MCF 10A (cell line): ENCODE measurements at regions not wholly inside any gene's neighbourhood (a gene's known extent, or its start where the extent isn't known, plus 50 kb on each side); places are given as distances from the start of the nearest gene placed in this dataset.

Experiments
- BruUV-seq: library from RNA; stranded (reverse); fragments of 400-500 nt; replicated peaks from 2 replicates; lab custom pipeline; 2021; lab: Mats Ljungman, UMichigan
- CTCF ChIA-PET: fragments of 300-600 bp; sonication (Branson Sonifier 250); formaldehyde crosslinking; extraction: SDS; loops from one replicate; lab custom pipeline; 2021; ENCODE audit warnings: antibody characterized with exemption, inconsistent platforms; lab: Yijun Ruan, JAX
- POLR2A ChIA-PET: fragments of 300-600, 350-650 bp; sonication (Branson Sonifier 250); formaldehyde crosslinking; extraction: SDS; loops from one replicate; lab custom pipeline; 2020; ENCODE audit warnings: antibody characterized with exemption, inconsistent platforms; lab: Yijun Ruan, JAX
- DNase-seq: peaks from one replicate; pipeline ENCODE4 v3.0.0-alpha.2; 2018; ENCODE audit not compliant: unreplicated experiment
- H3K27ac Mint-ChIP-seq: one replicate; pipeline ENCODE4 v1.8.0; 2022; ENCODE audit warnings: mild to moderate bottlenecking, low read depth, mixed read lengths; ENCODE audit not compliant: unreplicated experiment
- H3K27me3 Mint-ChIP-seq: one replicate; pipeline ENCODE4 v1.8.0; 2022; ENCODE audit warnings: mixed read lengths; ENCODE audit not compliant: insufficient read depth, unreplicated experiment
- H3K36me3 Mint-ChIP-seq: one replicate; pipeline ENCODE4 v1.8.0; 2022; ENCODE audit warnings: mild to moderate bottlenecking, moderate library complexity, mixed read lengths; ENCODE audit not compliant: insufficient read depth, unreplicated experiment
- H3K4me1 Mint-ChIP-seq: one replicate; pipeline ENCODE4 v1.8.0; 2022; ENCODE audit warnings: mixed read lengths; ENCODE audit not compliant: insufficient read depth, unreplicated experiment
- H3K4me3 Mint-ChIP-seq: one replicate; pipeline ENCODE4 v1.8.0; 2022; ENCODE audit warnings: mild to moderate bottlenecking, moderate library complexity, mixed read lengths; ENCODE audit not compliant: unreplicated experiment
- H3K9me3 Mint-ChIP-seq: one replicate; pipeline ENCODE4 v1.8.0; 2022; ENCODE audit warnings: mixed read lengths; ENCODE audit not compliant: unreplicated experiment
- CTCF ChIP-seq: fragments of 200-600 bp; IDR thresholded peaks from one replicate; pipeline ENCODE4 v1.8.0; 2022; ENCODE audit warnings: antibody characterized with exemption, mild to moderate bottlenecking; ENCODE audit not compliant: unreplicated experiment
- intact Hi-C: fragments of 100-400 bp; cut with micrococcal nuclease; formaldehyde crosslinking; loops from 2 replicates; pipeline ENCODE4 v1.14.1; 2022

GRCh38 chr2:136363470-136363869 lies 245.5 kb upstream of the CXCR4 start:
- ChIA-PET POLR2A (no interaction called here), CTCF (interaction anchor here (0.6 to 0.8 kb wide), 2 partner anchors 12 to 86 kb away, joined by 3 read pairs; no protein-coding TSS in a partner anchor)
- no peak for TF ChIP-seq CTCF
- Mint-ChIP-seq H3K4me1 (peaks cover 7% of the 10 kb centered on the region), H3K4me3 (no peak overlapping the region), H3K27me3 (no peaks in the 10 kb centered on the region), H3K36me3 (no peaks in the 10 kb centered on the region), H3K27ac (no peak overlapping the region), H3K9me3 (no peaks in the 10 kb centered on the region)
- DNase-seq, result no peak
- intact Hi-C loops, result no loop called here
- no TSS peak for BruUV-seq

- intact Hi-C loops, result no loop called here
Observed at GRCh38 chr2:136362676-136363390, 244.9 kb upstream of the CXCR4 start.

GRCh38 chr2:136361521-136361920 lies 243.6 kb upstream of the CXCR4 start:
- Mint-ChIP-seq H3K9me3 (no peaks in the 10 kb centered on the region), H3K27ac (peak overlapping the region; percentile 14), H3K27me3 (no peaks in the 10 kb centered on the region), H3K4me3 (no peak overlapping the region), H3K36me3 (no peaks in the 10 kb centered on the region), H3K4me1 (peaks cover 7% of the 10 kb centered on the region)
- no peak for TF ChIP-seq CTCF
- CTCF ChIA-PET, result no interaction called here
- peak; percentile 77 for DNase-seq
- POLR2A ChIA-PET, result no interaction called here
- intact Hi-C loops, result no loop called here
- BruUV-seq, result no TSS peak

More at GRCh38 chr2:136362676-136363390, 244.9 kb upstream of the CXCR4 start:
- no peak for TF ChIP-seq CTCF
- H3K4me3 Mint-ChIP-seq, result no peak overlapping the region
- peaks cover 7% of the 10 kb centered on the region for H3K4me1 Mint-ChIP-seq
- ChIA-PET CTCF (interaction anchor here (0.6 to 1.0 kb wide), 4 partner anchors 12 to 448 kb away, joined by 3 to 5 read pairs (median 3); no protein-coding TSS in a partner anchor), POLR2A (interaction anchor here (0.5 kb wide), 1 partner anchor 129 kb away, joined by 3 read pairs; no protein-coding TSS in a partner anchor)
- no TSS peak for BruUV-seq
- H3K27me3 Mint-ChIP-seq, result no peaks in the 10 kb centered on the region
- H3K36me3 Mint-ChIP-seq, result no peaks in the 10 kb centered on the region
- peak; percentile 46 for DNase-seq
- no peaks in the 10 kb centered on the region for H3K9me3 Mint-ChIP-seq
- H3K27ac Mint-ChIP-seq, result no peak overlapping the region

GRCh38 chr2:136360790-136361189 lies 242.8 kb upstream of the CXCR4 start:
- Mint-ChIP-seq H3K27me3 (no peaks in the 10 kb centered on the region), H3K4me1 (peaks cover 7% of the 10 kb centered on the region), H3K36me3 (no peaks in the 10 kb centered on the region), H3K27ac (peak overlapping the region; percentile 14), H3K4me3 (no peak overlapping the region), H3K9me3 (no peaks in the 10 kb centered on the region)
- no TSS peak for BruUV-seq
- ChIA-PET POLR2A (no interaction called here), CTCF (interaction anchor here (0.6 to 0.7 kb wide), 2 partner anchors 15 to 564 kb away, joined by 3 read pairs; no protein-coding TSS in a partner anchor)
- intact Hi-C loops, result no loop called here
- no peak for TF ChIP-seq CTCF
- no peak for DNase-seq
